BLaER1 treated with 17β-estradiol and CSF1 and Interleukin-3, amounts not matched to agents 10 nM and 100 nM (cell line): ENCODE measurements at regions not wholly inside any gene's neighbourhood (a gene's known extent, or its start where the extent isn't known, plus 50 kb on each side); places are given as distances from the start of the nearest gene placed in this dataset.
"Not testable (repeated sequence)": the region's sequence is repeated elsewhere in the genome, so short reads cannot be mapped to it uniquely, and the experiment has no call there.

Experiments used
- H3K27ac ChIP-seq, 11 experiments: shearing (Covaris generic); formaldehyde crosslinking; 2 replicates each; pipeline ENCODE4 v1.8.1; 2022
- H3K27me3 ChIP-seq, 11 experiments: shearing (Covaris generic); formaldehyde crosslinking; 2 replicates each; pipeline ENCODE4 v1.8.1; 2022
- H3K36me3 ChIP-seq, 11 experiments: shearing (Covaris generic); formaldehyde crosslinking; 2 replicates each; pipeline ENCODE4 v1.8.1; 2022
- H3K4me1 ChIP-seq, 10 experiments: shearing (Covaris generic); formaldehyde crosslinking; 2 replicates each; pipeline ENCODE4 v1.8.1; 2022
- H3K4me2 ChIP-seq, 11 experiments: shearing (Covaris generic); formaldehyde crosslinking; 2 replicates each; pipeline ENCODE4 v1.8.1; 2022
- H3K4me3 ChIP-seq, 10 experiments: shearing (Covaris generic); formaldehyde crosslinking; 2 replicates each; pipeline ENCODE4 v1.8.1; 2022
- H3K9ac ChIP-seq, 11 experiments: shearing (Covaris generic); formaldehyde crosslinking; 2 replicates each; pipeline ENCODE4 v1.8.1; 2022
- H3K9me3 ChIP-seq, 11 experiments: shearing (Covaris generic); formaldehyde crosslinking; replicated peaks in 1 of 11; 2 replicates each; pipeline ENCODE4 v1.8.1; 2022
- H4K20me1 ChIP-seq, 11 experiments: shearing (Covaris generic); formaldehyde crosslinking; 2 replicates each; pipeline ENCODE4 v1.8.1; 2022
- Cebpa-rat ChIP-seq, 11 experiments: shearing (Covaris generic); IDR thresholded peaks; 2 replicates each; pipeline ENCODE4 v1.8.1; 2022

DNA sequence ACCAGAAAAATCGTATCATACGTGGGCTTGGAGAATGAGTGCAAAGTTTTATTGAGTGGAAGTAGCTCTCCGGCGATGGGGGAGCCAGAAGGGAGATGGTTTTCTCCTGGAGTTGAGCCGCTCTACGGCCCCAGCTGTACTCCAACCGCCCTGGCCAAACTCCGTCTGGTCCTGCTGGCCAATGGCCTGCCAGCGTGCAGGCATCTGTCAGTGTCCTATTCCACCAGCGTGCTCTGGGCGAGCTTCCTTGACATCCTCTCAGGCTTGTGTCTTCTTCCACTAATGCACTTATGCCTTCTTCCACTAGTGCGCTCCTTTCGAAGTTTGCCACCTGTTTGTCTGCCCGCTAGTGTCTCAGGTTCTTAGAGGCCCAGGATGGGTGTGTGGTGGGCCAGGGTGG is 345.5 kb upstream of the CDH19 start:
- Histone ChIP-seq H3K4me2 (no peak overlapping the region), H4K20me1 (no peaks in the 10 kb centered on the region), H3K9ac (no peak overlapping the region), H3K36me3 (no peaks in the 10 kb centered on the region), H3K27me3 (no peaks in the 10 kb centered on the region), H3K9me3 (peaks cover 0 to 18% (median 5%) of the 10 kb centered on the region in 11 experiments; a peak in 7 of 22 replicates), H3K27ac (no peak overlapping the region), H3K4me3 (no peak overlapping the region), H3K4me1 (peaks cover 0 to 7% (median 0%) of the 10 kb centered on the region in 10 experiments; a peak in 2 of 20 replicates)
- no peak for TF ChIP-seq Cebpa-rat (IDR thresholded peaks at IDR 0.05)

- H3K9me3 ChIP-seq, result peaks cover 11 to 17% (median 14%) of the 10 kb centered on the region in 11 experiments
- H3K4me1 ChIP-seq, result no peaks in the 10 kb centered on the region
- H4K20me1 ChIP-seq, result no peaks in the 10 kb centered on the region
- H3K27me3 ChIP-seq, result no peaks in the 10 kb centered on the region
- no peaks in the 10 kb centered on the region for H3K36me3 ChIP-seq
- no peak for TF ChIP-seq Cebpa-rat (IDR thresholded peaks at IDR 0.05)
- no peak overlapping the region for H3K27ac ChIP-seq
- H3K4me2 ChIP-seq, result no peak overlapping the region
- H3K4me3 ChIP-seq, result no peak overlapping the region
- no peak overlapping the region for H3K9ac ChIP-seq
These were observed 333.7 kb upstream of the CDH19 start for GRCh38 chr18:66937546-66937945.

DNA sequence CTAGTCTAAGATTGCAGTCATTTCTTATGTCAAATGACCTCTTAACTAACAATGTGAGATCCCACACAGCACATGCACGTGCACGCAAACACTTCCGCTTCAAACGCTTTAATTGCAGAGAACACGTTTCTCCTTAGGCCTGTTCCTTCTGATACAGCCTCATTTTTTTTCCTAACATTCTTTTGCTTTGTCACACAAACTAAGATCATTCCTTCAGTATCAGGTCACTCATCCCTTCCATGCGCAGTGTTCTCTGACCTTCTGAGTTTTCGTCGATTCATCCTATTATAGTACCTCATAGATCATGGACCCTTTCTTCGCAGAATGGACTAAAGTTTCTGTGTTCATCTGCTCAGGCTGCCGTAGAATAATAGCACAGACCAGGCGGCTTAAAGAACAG is 327.1 kb upstream of the CDH19 start:
- H4K20me1 ChIP-seq, result no peaks in the 10 kb centered on the region
- no peak overlapping the region for H3K4me3 ChIP-seq
- H3K27me3 ChIP-seq, result no peaks in the 10 kb centered on the region
- no peak for TF ChIP-seq Cebpa-rat (IDR thresholded peaks at IDR 0.05)
- no peaks in the 10 kb centered on the region for H3K9me3 ChIP-seq
- H3K9ac ChIP-seq, result no peak overlapping the region
- no peak overlapping the region for H3K27ac ChIP-seq
- no peak overlapping the region for H3K4me2 ChIP-seq
- no peaks in the 10 kb centered on the region for H3K36me3 ChIP-seq
- H3K4me1 ChIP-seq, result no peaks in the 10 kb centered on the region

DNA sequence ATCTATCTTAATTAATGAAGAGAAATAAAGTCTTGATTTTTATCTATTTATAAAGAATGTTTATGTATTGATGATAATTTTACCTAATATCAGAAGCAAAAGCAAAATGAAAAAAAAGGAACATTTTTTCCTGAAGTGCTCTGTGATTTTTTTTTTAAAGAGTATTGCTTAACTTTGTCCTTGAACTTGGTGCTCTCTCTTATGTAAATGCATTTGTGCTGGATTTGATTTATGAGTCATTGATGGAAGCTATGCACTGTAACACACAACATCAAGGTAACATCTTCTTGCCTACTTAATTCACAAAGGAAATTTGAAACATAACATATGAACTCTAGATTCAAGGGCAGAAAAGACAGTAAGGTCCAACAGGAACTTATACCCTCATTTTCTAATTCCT is 312.9 kb upstream of the CDH19 start:
- Histone ChIP-seq H3K4me1 (peaks cover 0 to 8% (median 0%) of the 10 kb centered on the region in 10 experiments; a peak in 2 of 20 replicates), H4K20me1 (no peaks in the 10 kb centered on the region), H3K27me3 (no peaks in the 10 kb centered on the region), H3K4me2 (no peak overlapping the region), H3K36me3 (no peaks in the 10 kb centered on the region), H3K9ac (no peak overlapping the region), H3K27ac (no peak overlapping the region), H3K4me3 (no peak overlapping the region), H3K9me3 (no peaks in the 10 kb centered on the region)
- no peak for TF ChIP-seq Cebpa-rat (IDR thresholded peaks at IDR 0.05)

- H3K36me3 ChIP-seq, result no peaks in the 10 kb centered on the region
- H3K27ac ChIP-seq, result no peak overlapping the region
- H3K4me1 ChIP-seq, result no peaks in the 10 kb centered on the region
- no peaks in the 10 kb centered on the region for H3K9me3 ChIP-seq
- TF ChIP-seq Cebpa-rat (IDR thresholded peaks at IDR 0.05), result no peak
- H3K27me3 ChIP-seq, result no peaks in the 10 kb centered on the region
- H3K4me2 ChIP-seq, result no peak overlapping the region
- H4K20me1 ChIP-seq, result no peaks in the 10 kb centered on the region
- H3K9ac ChIP-seq, result no peak overlapping the region
- no peak overlapping the region for H3K4me3 ChIP-seq
These were observed 296.9 kb upstream of the CDH19 start for GRCh38 chr18:66900837-66901236.

- Histone ChIP-seq H3K27me3 (no peaks in the 10 kb centered on the region), H4K20me1 (no peaks in the 10 kb centered on the region), H3K4me1 (no peaks in the 10 kb centered on the region), H3K27ac (no peak overlapping the region), H3K9me3 (no peaks in the 10 kb centered on the region), H3K9ac (no peak overlapping the region), H3K36me3 (no peaks in the 10 kb centered on the region), H3K4me3 (no peak overlapping the region), H3K4me2 (no peak overlapping the region)
- no peak for TF ChIP-seq Cebpa-rat (IDR thresholded peaks at IDR 0.05)
These were observed 291.7 kb upstream of the CDH19 start for GRCh38 chr18:66895631-66896030.

DNA sequence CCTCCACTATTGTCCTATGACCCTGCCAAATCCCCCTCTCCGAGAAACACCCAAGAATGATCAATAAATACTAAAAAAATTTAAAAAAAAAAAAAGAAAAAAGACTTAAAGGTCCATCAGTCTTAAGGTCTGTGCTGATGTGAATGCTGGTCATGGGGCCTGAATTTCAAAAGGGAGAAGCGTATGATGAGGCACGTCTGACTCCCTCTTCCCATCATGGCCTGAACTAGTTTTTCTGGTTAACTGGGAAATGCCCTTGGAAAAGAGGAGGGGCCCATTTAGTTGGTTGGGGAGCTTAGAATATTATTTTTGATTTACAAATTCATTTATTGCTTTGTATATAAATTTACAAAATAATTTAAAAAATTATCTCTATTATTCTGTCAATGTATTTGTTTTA is 291.0 kb upstream of the CDH19 start:
- no peaks in the 10 kb centered on the region for H4K20me1 ChIP-seq
- TF ChIP-seq Cebpa-rat (IDR thresholded peaks at IDR 0.05), result no peak
- no peak overlapping the region for H3K4me3 ChIP-seq
- H3K36me3 ChIP-seq, result no peaks in the 10 kb centered on the region
- H3K4me2 ChIP-seq, result no peak overlapping the region
- H3K9ac ChIP-seq, result no peak overlapping the region
- no peaks in the 10 kb centered on the region for H3K4me1 ChIP-seq
- H3K27me3 ChIP-seq, result no peaks in the 10 kb centered on the region
- H3K9me3 ChIP-seq, result no peaks in the 10 kb centered on the region
- no peak overlapping the region for H3K27ac ChIP-seq

DNA sequence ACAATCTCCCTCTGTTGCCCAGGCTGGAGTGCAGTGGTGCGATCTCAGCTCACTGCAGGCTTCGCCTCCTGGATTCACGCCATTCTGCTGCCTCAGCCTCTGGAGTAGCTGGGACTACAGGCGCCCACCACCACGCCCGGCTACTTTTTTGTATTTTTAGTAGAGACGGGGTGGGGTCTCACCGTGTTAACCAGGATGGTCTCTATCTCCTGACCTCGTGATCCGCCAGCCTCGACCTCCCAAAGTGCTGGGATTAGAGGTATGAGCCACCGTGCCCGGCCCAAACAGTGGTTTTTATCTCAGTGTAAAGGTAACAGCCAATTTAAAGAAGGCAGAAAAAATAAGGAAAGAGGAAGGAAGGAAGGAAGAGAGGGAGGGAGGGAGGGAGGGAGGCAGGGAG is 288.5 kb upstream of the CDH19 start:
- not testable (repeated sequence) for H3K36me3 ChIP-seq, H3K4me2 ChIP-seq, H4K20me1 ChIP-seq, H3K27me3 ChIP-seq, H3K4me3 ChIP-seq, H3K4me1 ChIP-seq, H3K27ac ChIP-seq, H3K9ac ChIP-seq, H3K9me3 ChIP-seq

DNA sequence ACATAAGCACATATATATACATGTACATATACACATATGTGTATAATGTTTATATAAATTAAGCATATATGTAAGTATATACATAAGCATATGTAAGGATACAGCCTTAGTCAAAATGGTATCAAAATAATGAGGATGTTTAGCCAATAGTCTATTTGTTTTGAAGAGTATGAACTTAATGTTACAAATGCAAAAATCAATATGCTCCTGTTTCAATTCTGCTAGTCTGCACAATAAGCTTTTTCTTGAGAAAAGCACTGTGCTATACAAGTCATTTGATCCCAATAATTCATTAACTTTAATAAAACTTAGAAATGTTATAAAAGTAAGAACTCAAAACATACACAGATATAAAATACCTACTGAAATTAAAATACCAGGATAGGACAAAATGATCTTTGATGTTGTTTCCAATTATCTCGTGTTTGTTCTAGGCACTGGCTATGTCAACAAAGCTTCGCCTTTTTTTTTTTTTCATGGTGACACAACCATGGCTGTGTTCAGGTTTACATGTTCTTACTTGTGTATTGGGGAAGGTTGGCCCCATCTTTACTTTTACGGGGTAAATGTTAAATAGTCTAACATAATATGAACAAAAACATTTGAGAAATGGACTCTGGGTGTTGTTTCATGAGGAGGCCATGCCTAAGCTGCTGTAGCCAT is 271.1 kb upstream of the CDH19 start:
- H4K20me1 ChIP-seq, result no peaks in the 10 kb centered on the region
- H3K9ac ChIP-seq, result no peak overlapping the region
- no peaks in the 10 kb centered on the region for H3K36me3 ChIP-seq
- H3K27me3 ChIP-seq, result no peaks in the 10 kb centered on the region
- H3K4me3 ChIP-seq, result no peak overlapping the region
- no peak overlapping the region for H3K4me2 ChIP-seq
- H3K27ac ChIP-seq, result no peak overlapping the region
- no peaks in the 10 kb centered on the region for H3K4me1 ChIP-seq
- no peaks in the 10 kb centered on the region for H3K9me3 ChIP-seq
- no peak for TF ChIP-seq Cebpa-rat (IDR thresholded peaks at IDR 0.05)

DNA sequence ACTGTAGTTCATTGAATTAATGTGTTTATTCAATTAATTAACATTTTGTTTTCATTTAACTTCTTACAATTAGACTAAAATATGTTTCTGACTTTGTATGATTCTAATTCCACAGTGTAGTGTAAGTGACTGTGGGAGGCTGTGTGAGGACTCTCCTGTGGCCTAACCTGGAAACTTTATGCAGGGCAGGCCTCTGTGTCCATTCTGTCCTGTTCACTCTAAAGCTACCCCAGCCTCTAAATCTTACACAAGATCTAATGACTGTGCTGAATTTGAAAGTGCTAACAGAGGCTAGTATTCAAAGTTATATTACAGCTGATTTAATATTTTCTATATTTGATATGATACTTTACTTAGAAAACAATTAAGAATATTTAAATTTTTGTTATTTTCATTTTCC is 270.5 kb upstream of the CDH19 start:
- no peak overlapping the region for H3K27ac ChIP-seq
- no peaks in the 10 kb centered on the region for H3K27me3 ChIP-seq
- no peaks in the 10 kb centered on the region for H4K20me1 ChIP-seq
- H3K4me1 ChIP-seq, result no peaks in the 10 kb centered on the region
- no peak for TF ChIP-seq Cebpa-rat (IDR thresholded peaks at IDR 0.05)
- no peak overlapping the region for H3K4me3 ChIP-seq
- no peaks in the 10 kb centered on the region for H3K36me3 ChIP-seq
- no peaks in the 10 kb centered on the region for H3K9me3 ChIP-seq
- no peak overlapping the region for H3K9ac ChIP-seq
- no peak overlapping the region for H3K4me2 ChIP-seq
